Choroid plexus epithelial cell (primary cell): ENCODE measurements at regions not wholly inside any gene's neighbourhood (a gene's known extent, or its start where the extent isn't known, plus 50 kb on each side); places are given as distances from the start of the nearest gene placed in this dataset.

Source experiments
- DNase-seq: peaks from one replicate; pipeline ENCODE4 v3.0.0-alpha.2; 2010; ENCODE audit warnings: low read depth
- H3K4me3 ChIP-seq: 2 replicates; pipeline ENCODE4 v1.5.1; 2011; ENCODE audit warnings: low read depth, mild to moderate bottlenecking, control low read depth, low read length, moderate library complexity
- TF ChIP-seq, protein P1 (sequence below): conservative IDR thresholded peaks from 2 replicates; pipeline ENCODE4 v1.5.1; 2011; ENCODE audit warnings: low read depth, mild to moderate bottlenecking, control low read depth, inconsistent platforms, low read length, moderate library complexity

DNA sequence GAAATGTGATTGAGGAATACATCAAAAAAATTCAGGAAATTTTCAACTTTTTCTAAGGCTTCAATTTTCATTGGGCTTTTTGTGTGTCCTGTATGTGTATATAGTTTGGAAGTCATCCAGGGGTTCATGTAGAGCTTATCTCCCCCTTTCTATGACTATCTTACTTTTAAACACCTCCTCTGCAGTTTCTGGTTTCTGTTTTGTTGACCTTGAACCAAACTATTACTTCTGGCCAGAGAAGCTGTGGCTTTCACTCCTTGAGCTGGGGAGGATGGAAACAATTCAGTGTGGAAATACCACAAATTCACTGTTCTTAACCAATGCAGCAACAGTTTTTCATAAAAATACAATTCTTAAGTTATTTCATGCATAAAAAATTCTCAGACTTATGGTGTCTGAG lies 613.2 kb upstream of the SEL1L start:
- TF ChIP-seq, protein P1, sequence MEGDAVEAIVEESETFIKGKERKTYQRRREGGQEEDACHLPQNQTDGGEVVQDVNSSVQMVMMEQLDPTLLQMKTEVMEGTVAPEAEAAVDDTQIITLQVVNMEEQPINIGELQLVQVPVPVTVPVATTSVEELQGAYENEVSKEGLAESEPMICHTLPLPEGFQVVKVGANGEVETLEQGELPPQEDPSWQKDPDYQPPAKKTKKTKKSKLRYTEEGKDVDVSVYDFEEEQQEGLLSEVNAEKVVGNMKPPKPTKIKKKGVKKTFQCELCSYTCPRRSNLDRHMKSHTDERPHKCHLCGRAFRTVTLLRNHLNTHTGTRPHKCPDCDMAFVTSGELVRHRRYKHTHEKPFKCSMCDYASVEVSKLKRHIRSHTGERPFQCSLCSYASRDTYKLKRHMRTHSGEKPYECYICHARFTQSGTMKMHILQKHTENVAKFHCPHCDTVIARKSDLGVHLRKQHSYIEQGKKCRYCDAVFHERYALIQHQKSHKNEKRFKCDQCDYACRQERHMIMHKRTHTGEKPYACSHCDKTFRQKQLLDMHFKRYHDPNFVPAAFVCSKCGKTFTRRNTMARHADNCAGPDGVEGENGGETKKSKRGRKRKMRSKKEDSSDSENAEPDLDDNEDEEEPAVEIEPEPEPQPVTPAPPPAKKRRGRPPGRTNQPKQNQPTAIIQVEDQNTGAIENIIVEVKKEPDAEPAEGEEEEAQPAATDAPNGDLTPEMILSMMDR, result no peak
- H3K4me3 ChIP-seq, result no peak overlapping the region
- DNase-seq, result no peak

DNA sequence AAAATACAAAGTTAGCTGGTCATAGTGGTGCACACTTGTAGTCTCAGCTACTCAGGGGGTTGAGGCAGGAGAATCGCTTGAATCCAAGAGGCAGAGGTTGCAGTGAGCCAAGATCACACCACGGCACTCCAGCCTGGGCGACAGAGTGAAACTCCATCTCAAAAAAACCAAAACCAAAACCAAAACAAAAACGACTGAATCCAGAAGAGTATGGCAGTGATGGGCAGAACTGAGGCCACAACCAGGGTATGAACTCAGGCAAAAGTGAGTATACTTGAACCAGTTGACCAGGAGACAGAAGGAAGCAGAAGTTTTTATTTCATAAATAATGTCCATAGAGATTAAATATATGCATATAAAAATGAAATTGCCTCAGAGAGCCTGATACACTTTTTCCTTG lies 620.0 kb upstream of the SEL1L start:
- no peak overlapping the region for H3K4me3 ChIP-seq
- DNase-seq, result no peak
- TF ChIP-seq, protein P1, result no peak

DNA sequence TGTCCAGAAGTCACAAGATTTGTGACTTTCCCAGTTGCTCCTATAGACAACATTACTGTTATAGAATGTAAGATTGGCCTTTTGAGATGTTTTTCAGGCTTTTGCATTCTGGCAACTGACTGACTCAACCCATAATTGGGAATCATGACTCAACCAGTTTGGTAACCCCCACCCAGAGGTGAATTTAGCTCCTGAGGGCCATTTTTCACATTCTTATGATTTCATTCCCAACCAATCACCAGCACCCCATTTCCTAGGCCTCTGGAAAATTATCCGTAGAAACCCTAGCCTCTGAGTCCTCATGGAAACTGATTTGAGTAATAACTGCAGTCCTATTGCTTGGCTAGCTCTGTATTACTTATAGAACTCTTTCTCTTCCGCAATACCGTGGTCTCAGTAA lies 626.0 kb upstream of the SEL1L start:
- no peak for DNase-seq
- TF ChIP-seq, protein P1, result no peak
- no peak overlapping the region for H3K4me3 ChIP-seq

DNA sequence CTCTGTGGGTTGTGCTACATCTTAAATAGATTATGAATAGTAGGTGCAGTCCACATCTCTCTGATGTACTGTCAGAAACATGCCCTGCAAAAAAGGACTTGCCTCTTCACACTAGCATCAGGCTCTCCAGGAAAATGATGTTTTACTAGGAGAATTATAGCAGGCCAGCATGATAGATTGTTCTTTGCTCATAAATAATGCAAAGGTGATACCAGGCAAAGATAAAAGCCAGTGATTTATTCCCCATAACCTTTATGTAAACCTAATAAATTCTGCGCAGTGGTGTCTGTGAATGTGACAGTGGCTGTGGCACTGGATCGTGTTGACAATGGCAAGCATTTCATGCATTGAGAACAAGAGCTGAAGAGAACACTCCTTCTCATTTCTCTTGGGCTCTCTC lies 646.5 kb upstream of the SEL1L start:
- no peak for DNase-seq
- TF ChIP-seq, protein P1, result no peak
- H3K4me3 ChIP-seq, result no peak overlapping the region

DNA sequence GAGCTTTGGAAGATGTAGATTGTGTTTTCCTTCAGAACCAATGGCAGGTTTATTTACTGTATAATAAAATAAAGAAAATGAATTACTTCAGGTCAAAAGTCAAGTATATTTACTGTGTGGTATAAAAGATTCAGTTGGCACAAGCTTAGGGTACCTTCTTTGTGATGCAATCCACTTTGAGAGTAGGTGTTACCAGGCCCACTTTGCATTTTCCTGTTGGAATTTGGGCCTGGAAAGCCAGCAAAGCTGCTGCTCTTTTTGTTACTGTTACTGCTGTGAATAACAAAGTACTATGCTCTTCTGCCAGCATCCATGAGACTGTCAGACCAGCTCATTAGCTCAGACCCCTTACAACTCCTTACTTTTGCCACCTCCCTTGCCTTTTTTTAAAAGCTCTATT lies 649.0 kb upstream of the SEL1L start:
- no peak overlapping the region for H3K4me3 ChIP-seq
- no peak for DNase-seq
- TF ChIP-seq, protein P1, result no peak

DNA sequence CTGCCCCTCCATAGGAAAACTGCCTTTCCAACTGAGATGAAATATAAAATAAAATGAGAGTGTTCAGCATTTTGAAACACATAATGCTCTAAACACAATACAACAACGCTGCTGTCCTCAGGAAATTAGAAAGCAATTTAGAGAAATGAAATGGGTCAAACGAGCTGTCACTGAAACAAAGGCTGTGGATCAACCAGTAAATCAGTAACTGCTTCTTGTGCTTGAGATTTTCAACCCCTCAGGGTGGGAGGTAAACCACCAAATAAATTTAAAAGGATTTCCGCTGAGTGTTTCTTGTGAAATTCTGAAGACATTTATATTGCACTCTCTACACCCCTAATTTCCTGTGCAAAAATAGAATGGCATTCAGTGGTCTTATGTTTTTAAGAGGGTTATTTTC lies 657.1 kb upstream of the SEL1L start:
- no peak for DNase-seq
- TF ChIP-seq, protein P1, result no peak
- no peak overlapping the region for H3K4me3 ChIP-seq

DNA sequence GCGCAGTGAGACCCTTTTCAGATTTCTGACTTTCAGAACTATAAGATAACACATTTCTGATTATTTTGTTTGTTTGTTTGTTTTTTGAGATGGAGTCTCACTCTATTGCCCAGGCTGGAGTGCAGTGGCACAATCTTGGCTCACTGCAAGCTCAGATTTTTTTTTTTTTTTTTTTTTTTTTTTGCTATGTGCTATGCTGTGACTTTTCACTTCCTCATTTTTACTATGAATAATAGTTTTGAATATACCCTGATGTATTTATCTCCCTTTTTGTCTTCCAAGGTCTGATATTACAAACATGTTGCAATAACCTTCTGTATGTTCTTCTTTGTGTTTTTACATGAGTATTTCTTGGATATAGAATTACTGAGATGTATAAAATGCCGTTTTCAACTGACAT lies 658.7 kb upstream of the SEL1L start:
- DNase-seq, result no peak
- TF ChIP-seq, protein P1, result no peak
- no peak overlapping the region for H3K4me3 ChIP-seq
